ENCODE measurements at regions not wholly inside any gene's neighbourhood (a gene's known extent, or its start where the extent isn't known, plus 50 kb on each side); places are given as distances from the start of the nearest gene placed in this dataset.

DNA sequence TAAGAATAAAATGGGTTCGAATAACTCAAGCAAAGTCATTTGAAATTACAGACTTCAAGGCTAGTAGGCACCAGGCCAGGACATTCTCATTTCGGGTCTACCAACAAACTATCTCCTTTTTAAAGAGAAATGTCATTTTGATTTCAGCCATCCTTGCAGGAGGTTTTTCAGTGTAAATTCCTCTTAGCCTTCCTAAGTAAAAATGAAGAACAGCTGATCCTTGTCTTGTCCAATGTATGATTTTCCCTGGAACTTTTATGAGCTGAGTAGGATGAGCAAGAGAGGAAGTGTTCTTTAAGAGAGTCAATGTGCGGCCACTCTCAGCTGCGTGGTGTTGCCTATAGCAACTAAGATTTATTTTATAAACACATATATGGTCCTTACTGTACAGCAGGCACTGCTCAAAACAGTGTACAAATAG, 110.1 kb downstream of the PLCE1 start:
- Histone ChIP-seq H3K27ac (no peak overlapping the region), H3K4me1 (peaks cover 5 to 10% of the 10 kb centered on the region in 2 donors), H3K27me3 (no peaks in the 10 kb centered on the region), H3K36me3 (no peaks in the 10 kb centered on the region), H3K9me3 (no peaks in the 10 kb centered on the region), H3K4me3 (no peak overlapping the region)
- in situ Hi-C loops (cut with MboI; ENCODE audit: low sequenced_read_pairs in 4 of 4) (no loop called here), intact Hi-C loops (cut with DNase I; ENCODE audit: low total_unique reads) (no loop called here)
- ATAC-seq (no peak), DNase-seq (no peak)
- TF ChIP-seq POLR2A (IDR thresholded peaks at IDR 0.05): no peak
- TF ChIP-seq, protein P1, sequence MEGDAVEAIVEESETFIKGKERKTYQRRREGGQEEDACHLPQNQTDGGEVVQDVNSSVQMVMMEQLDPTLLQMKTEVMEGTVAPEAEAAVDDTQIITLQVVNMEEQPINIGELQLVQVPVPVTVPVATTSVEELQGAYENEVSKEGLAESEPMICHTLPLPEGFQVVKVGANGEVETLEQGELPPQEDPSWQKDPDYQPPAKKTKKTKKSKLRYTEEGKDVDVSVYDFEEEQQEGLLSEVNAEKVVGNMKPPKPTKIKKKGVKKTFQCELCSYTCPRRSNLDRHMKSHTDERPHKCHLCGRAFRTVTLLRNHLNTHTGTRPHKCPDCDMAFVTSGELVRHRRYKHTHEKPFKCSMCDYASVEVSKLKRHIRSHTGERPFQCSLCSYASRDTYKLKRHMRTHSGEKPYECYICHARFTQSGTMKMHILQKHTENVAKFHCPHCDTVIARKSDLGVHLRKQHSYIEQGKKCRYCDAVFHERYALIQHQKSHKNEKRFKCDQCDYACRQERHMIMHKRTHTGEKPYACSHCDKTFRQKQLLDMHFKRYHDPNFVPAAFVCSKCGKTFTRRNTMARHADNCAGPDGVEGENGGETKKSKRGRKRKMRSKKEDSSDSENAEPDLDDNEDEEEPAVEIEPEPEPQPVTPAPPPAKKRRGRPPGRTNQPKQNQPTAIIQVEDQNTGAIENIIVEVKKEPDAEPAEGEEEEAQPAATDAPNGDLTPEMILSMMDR (IDR thresholded peaks at IDR 0.05 in 4 of 5, conservative IDR thresholded peaks at IDR 0.05 in 1 of 5): no peak

DNA sequence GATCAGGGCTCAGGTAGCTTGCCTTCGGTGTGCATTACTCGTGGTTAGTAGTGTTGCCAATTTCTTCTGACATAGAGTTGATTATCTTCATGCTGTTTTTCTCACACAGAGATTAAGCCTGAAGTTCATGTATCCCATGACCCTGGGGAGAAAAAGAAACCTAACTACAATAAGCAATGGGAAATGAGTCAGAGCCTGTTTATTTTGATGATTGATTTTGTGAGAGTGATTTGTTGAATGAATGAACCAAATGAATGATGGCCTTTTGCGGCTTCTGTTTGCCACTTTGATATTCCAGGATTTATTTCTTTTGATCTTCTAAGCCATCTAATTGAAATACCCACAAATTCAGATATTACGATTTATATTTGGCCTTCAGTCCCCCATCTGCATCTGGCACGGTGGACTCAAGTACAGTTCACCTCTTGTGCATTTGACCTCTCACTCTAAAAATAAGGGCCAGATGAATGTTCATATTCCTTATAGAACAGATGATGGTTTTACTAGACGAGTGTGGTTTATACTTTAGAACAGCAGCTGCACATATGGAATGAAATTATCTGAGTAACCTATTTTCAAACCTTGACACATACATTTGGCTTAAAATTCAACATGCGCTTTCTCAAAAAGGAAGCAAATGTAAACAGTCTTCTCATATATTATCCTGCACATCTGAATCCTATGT, 110.7 kb downstream of the PLCE1 start:
- H3K36me3 ChIP-seq: no peaks in the 10 kb centered on the region
- peaks cover 5 to 10% of the 10 kb centered on the region in 2 donors for H3K4me1 ChIP-seq
- intact Hi-C loops (cut with DNase I; ENCODE audit: low total_unique reads): no loop called here
- no peak for ATAC-seq
- H3K9me3 ChIP-seq: no peaks in the 10 kb centered on the region
- H3K4me3 ChIP-seq: no peak overlapping the region
- no peak for TF ChIP-seq POLR2A (IDR thresholded peaks at IDR 0.05)
- TF ChIP-seq, protein P1 (IDR thresholded peaks at IDR 0.05 in 4 of 5, conservative IDR thresholded peaks at IDR 0.05 in 1 of 5): no peak
- H3K27me3 ChIP-seq: no peaks in the 10 kb centered on the region
- no peak overlapping the region for H3K27ac ChIP-seq
- DNase-seq: no peak
- in situ Hi-C loops (cut with MboI; ENCODE audit: low sequenced_read_pairs in 4 of 4): no loop called here

DNA sequence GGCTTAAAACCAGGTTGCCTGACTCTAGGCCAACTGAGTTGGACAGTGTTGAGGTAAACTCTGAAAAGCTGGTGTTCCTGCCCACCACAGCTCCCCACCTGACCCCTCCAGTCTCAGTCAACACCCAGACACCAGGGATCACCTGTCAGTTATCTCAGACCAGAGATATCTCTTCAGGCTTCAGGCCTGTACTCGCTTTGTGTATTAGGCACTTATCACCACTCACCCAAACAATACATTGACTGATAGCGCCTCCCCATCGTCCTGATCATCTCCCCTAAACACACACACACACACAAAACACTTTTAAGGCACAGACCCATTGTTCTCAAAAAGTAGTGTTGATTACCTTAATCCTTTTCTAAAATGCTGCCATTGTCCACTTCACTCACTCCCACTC, 111.5 kb downstream of the PLCE1 start:
- Histone ChIP-seq H3K9me3 (no peaks in the 10 kb centered on the region), H3K4me3 (no peak overlapping the region), H3K27me3 (no peaks in the 10 kb centered on the region), H3K27ac (no peak overlapping the region), H3K36me3 (no peaks in the 10 kb centered on the region), H3K4me1 (peaks cover 5 to 10% of the 10 kb centered on the region in 2 donors)
- ATAC-seq (no peak), DNase-seq (no peak)
- TF ChIP-seq POLR2A (IDR thresholded peaks at IDR 0.05): no peak
- TF ChIP-seq, protein P1 (IDR thresholded peaks at IDR 0.05 in 4 of 5, conservative IDR thresholded peaks at IDR 0.05 in 1 of 5): no peak
- in situ Hi-C loops (cut with MboI; ENCODE audit: low sequenced_read_pairs in 4 of 4) (no loop called here), intact Hi-C loops (cut with DNase I; ENCODE audit: low total_unique reads) (no loop called here)

DNA sequence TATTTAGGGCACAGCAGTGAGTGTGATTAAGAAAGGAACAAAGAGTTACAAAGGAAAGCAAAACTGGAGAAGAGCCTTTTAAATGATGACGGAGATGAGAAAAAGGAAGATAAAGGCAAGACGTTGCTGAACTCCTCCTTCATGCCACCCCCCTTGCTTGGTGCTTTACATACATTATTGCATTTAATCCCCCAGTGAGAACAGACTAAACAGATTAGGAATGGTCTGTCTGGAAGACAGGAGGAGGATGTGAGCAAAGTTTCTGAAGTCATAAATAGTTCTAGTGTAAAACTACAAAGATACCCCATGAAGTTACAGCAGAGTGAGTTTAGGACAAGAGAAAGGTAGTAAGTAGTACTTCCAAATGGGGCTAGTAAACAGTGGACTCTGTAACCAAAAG, 113.5 kb downstream of the PLCE1 start:
- Histone ChIP-seq H3K36me3 (no peaks in the 10 kb centered on the region), H3K4me1 (peaks cover 5 to 10% of the 10 kb centered on the region in 2 donors), H3K9me3 (no peaks in the 10 kb centered on the region), H3K27ac (no peak overlapping the region), H3K4me3 (no peak overlapping the region), H3K27me3 (no peaks in the 10 kb centered on the region)
- in situ Hi-C loops (cut with MboI; ENCODE audit: low sequenced_read_pairs in 4 of 4): no loop called here
- ATAC-seq (no peak), DNase-seq (no peak)
- no peak for TF ChIP-seq POLR2A (IDR thresholded peaks at IDR 0.05)
- TF ChIP-seq, protein P1 (IDR thresholded peaks at IDR 0.05 in 4 of 5, conservative IDR thresholded peaks at IDR 0.05 in 1 of 5): no peak
- intact Hi-C loops (cut with DNase I; ENCODE audit: low total_unique reads): no loop called here

DNA sequence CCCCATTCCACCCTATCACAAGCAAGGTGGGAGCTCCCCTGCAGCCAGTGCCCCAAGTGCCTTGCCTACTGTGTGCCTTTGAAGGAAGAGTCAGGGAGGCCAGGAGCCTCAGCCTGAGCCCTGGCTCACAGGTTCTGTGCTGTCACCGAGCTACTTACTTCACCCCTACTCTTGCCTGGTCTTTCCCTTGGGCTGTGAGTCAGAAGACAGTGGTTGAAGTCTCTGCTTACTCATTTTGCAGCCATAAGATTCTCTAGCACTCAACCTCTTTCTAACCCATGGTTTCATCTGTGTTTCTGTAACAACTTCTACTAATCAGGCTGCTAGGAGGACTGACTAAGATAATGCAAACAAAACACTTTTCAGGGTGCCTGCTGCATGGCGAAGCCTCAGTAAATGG, 114.5 kb downstream of the PLCE1 start:
- in situ Hi-C loops (cut with MboI; ENCODE audit: low sequenced_read_pairs in 4 of 4): no loop called here
- no peak overlapping the region for H3K27ac ChIP-seq
- intact Hi-C loops (cut with DNase I; ENCODE audit: low total_unique reads): no loop called here

More for the DNA sequence above, 114.5 kb downstream of the PLCE1 start:
- no peak overlapping the region for H3K4me3 ChIP-seq
- H3K9me3 ChIP-seq: no peaks in the 10 kb centered on the region
- peaks cover under 1 to 7% of the 10 kb centered on the region in 2 donors for H3K4me1 ChIP-seq
- DNase-seq (no peak), ATAC-seq (no peak)
- TF ChIP-seq, protein P1 (IDR thresholded peaks at IDR 0.05 in 4 of 5, conservative IDR thresholded peaks at IDR 0.05 in 1 of 5): no peak
- no peak for TF ChIP-seq POLR2A (IDR thresholded peaks at IDR 0.05)
- no peaks in the 10 kb centered on the region for H3K36me3 ChIP-seq
- H3K27me3 ChIP-seq: no peaks in the 10 kb centered on the region
